Left lung (tissue), 4 donors: ENCODE measurements at regions not wholly inside any gene's neighbourhood (a gene's known extent, or its start where the extent isn't known, plus 50 kb on each side); places are given as distances from the start of the nearest gene placed in this dataset.
"Not testable (repeated sequence)": the region's sequence is repeated elsewhere in the genome, so short reads cannot be mapped to it uniquely, and the experiment has no call there.

Experiments used
- ATAC-seq: fragments of 200-7000 bp; cut with Tn5 transposase; one replicate; pipeline ENCODE4 v1.9.1; 2020; ENCODE audit warnings: moderate library complexity
- DNase-seq, 4 donors: peaks; one replicate each; pipeline ENCODE4 v3.0.0-alpha.2; 2013 to 2020
- H3K27ac ChIP-seq, 2 donors: fragments of 200-600 bp; sonication (generic) in 1 of 2; one replicate each; pipeline versions ENCODE4 v1.5.0 to v1.8.0; 2020 to 2021
- H3K27me3 ChIP-seq, 2 donors: fragments of 200-600 bp; sonication (generic) in 1 of 2; one replicate each; pipeline versions ENCODE4 v1.5.0 to v1.8.0; 2020 to 2021
- H3K36me3 ChIP-seq, 2 donors: fragments of 200-600 bp; sonication (generic) in 1 of 2; one replicate each; pipeline versions ENCODE4 v1.5.0 to v1.8.0; 2020 to 2021
- H3K4me1 ChIP-seq, 2 donors: fragments of 200-600 bp; one replicate each; pipeline ENCODE4 v1.8.0; 2021
- H3K4me3 ChIP-seq, 2 donors: fragments of 200-600 bp; sonication (generic) in 1 of 2; one replicate each; pipeline versions ENCODE4 v1.5.0 to v1.8.0; 2020 to 2021; ENCODE audit warnings: mild to moderate bottlenecking in 1 of 2
- H3K9me3 ChIP-seq, 2 donors: fragments of 200-600 bp; sonication (generic) in 1 of 2; one replicate each; pipeline versions ENCODE4 v1.5.0 to v1.8.0; 2020 to 2021
- intact Hi-C, 2 donors: fragments of 100-400 bp; cut with DNase I; formaldehyde crosslinking; loops; one replicate each; pipeline versions ENCODE4 v1.11.2 to v1.14.2; 2022
- TF ChIP-seq, protein P1 (sequence below), 2 donors: fragments of 200-600 bp; sonication (generic) in 1 of 2; IDR thresholded peaks; one replicate each; pipeline versions ENCODE4 v1.5.0 to v1.8.0; 2021; ENCODE audit warnings: antibody characterized with exemption in 2 of 2
- donor health status: DM: no; HTN: yes; CAD: no.
- donor health status: DM: no; HTN: no; CAD: no.

DNA sequence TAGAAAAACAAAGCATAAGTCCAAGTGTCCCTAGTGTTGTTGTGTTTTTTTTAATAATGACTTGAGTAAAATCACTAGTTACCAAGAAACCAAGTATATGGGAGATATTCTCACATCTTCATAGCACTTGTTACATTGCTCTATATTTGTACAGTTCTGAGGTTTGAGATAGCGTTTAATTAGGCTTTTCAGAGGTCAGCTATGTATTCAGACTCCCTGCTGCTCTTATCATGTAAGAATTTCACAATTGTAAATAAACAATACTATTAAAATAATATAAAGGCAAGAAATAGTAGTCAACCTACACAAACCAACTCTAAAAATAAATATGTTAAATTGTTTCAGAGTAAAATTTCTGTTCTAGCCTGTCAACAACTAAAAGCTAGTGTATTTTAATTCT is 761.9 kb upstream of the FAM174A start:
- Histone ChIP-seq H3K27ac (no peak overlapping the region), H3K36me3 (no peaks in the 10 kb centered on the region), H3K27me3 (no peaks in the 10 kb centered on the region), H3K4me3 (no peak overlapping the region), H3K4me1 (no peaks in the 10 kb centered on the region), H3K9me3 (no peaks in the 10 kb centered on the region)
- ATAC-seq (no peak), DNase-seq (no peak)
- TF ChIP-seq, protein P1, sequence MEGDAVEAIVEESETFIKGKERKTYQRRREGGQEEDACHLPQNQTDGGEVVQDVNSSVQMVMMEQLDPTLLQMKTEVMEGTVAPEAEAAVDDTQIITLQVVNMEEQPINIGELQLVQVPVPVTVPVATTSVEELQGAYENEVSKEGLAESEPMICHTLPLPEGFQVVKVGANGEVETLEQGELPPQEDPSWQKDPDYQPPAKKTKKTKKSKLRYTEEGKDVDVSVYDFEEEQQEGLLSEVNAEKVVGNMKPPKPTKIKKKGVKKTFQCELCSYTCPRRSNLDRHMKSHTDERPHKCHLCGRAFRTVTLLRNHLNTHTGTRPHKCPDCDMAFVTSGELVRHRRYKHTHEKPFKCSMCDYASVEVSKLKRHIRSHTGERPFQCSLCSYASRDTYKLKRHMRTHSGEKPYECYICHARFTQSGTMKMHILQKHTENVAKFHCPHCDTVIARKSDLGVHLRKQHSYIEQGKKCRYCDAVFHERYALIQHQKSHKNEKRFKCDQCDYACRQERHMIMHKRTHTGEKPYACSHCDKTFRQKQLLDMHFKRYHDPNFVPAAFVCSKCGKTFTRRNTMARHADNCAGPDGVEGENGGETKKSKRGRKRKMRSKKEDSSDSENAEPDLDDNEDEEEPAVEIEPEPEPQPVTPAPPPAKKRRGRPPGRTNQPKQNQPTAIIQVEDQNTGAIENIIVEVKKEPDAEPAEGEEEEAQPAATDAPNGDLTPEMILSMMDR (IDR thresholded peaks at IDR 0.05), result no peak
- intact Hi-C loops, result no loop called here

DNA sequence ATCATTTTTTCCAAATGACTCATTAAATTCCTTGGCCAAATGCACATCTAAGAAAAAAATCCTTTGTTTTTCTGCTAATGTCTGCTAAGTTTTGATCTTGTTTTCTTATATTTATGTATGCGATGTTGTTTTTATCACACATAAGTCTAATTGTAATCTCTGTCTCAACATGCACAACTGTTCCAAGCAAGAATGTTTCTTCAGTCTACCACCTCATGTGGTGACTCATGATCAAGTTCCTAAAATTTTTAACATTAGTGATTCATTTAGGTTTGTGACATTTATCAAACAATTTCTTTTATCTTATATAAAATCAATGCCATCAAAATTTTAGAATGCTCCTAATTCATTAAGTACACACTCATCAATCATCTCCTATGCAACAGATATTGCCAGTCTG is 763.9 kb upstream of the FAM174A start:
- intact Hi-C loops, result no loop called here
- TF ChIP-seq, protein P1 (IDR thresholded peaks at IDR 0.05), result no peak
- ATAC-seq (no peak), DNase-seq (no peak)
- Histone ChIP-seq H3K27me3 (no peaks in the 10 kb centered on the region), H3K9me3 (no peaks in the 10 kb centered on the region), H3K27ac (no peak overlapping the region), H3K4me3 (no peak overlapping the region), H3K4me1 (no peaks in the 10 kb centered on the region), H3K36me3 (no peaks in the 10 kb centered on the region)

DNA sequence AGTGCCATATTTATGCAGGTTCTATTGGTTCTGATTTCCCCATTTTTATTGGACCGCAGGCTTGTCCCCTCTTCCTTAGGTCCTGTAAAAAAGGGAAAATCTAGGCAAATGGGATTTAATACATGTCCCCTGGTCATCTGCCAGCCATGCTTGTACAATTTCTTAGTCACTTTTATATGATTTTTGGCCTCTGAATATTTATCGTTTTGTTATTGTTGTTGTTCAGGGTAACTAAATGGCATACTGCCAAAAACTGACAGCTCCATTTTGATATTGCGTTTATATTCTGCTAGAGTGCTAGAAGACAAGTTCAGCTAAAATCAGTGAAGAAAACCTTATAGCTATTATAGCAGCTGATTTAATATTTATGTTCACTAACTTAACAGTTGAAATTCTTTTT is 770.2 kb upstream of the FAM174A start:
- TF ChIP-seq, protein P1 (IDR thresholded peaks at IDR 0.05), result no peak
- Histone ChIP-seq H3K27me3 (no peaks in the 10 kb centered on the region), H3K27ac (no peak overlapping the region), H3K4me3 (no peak overlapping the region), H3K36me3 (no peaks in the 10 kb centered on the region), H3K9me3 (peaks cover 0 to 4% of the 10 kb centered on the region in 2 donors), H3K4me1 (no peaks in the 10 kb centered on the region)
- intact Hi-C loops, result no loop called here
- DNase-seq, result peak in 2 of 4 donors; percentile 19 to 28
- ATAC-seq, result no peak

DNA sequence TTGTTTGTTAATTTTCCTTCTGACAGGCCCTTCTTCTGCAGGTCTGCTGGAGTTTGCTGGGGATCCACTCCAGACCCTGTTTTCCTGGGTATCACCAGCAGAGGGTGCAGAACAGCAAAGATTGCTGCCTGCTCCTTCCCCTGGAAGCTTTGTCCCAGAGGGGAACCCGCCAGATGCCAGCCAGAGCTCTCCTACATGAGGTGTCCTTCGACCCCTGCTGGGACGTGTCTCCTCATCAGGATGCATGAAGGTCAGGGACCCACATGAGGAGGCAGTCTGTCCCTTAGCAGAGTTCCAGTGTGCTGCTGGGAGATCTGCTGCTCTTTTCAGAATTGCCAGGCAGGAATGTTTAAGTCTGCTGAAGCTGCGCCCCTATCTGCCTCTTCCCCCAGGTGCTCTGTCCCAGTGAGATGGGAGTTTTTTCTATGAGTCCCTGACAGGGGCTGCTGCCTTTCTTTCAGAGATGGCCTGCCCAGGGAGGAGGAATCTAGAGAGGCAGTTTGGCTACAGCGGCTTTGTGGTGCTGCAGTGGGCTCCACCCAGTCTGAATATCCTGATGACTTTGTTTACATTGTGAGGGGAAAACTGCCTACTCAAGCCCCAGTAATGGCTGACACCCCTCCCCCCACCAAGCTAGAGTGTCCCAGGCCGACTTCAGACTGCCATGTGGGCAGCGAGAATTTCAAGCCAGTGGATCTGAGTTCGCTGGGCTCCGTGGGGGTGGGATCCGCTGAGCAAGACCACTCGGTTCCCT is 772.0 kb upstream of the FAM174A start:
- ATAC-seq (no peak), DNase-seq (no peak)
- no peaks in the 10 kb centered on the region for H3K27me3 ChIP-seq
- H3K4me3 ChIP-seq, result no peak overlapping the region
- no peaks in the 10 kb centered on the region for H3K4me1 ChIP-seq
- H3K36me3 ChIP-seq, result no peaks in the 10 kb centered on the region
- TF ChIP-seq, protein P1 (IDR thresholded peaks at IDR 0.05), result no peak
- H3K9me3 ChIP-seq, result peaks cover 0 to 10% of the 10 kb centered on the region in 2 donors
- H3K27ac ChIP-seq, result no peak overlapping the region
- intact Hi-C loops, result no loop called here

DNA sequence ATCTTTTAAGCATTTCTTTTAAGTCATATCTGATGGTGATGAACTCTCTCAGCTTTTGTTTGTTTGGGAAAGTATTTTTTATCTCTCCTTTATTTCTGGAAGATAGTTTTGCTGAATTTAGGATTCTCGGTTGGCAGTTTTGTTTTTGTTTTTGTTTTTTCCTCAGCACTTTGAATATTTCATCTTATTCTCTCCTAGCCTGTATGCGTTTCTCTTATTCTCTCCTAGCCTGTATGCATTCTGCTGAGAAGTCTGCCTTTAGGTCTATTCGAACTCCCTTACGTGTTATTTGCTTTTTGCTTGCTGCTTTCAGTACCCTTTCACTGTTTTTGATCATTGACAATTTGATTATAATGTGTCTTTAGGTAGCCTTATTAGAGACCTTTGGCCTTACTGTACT is 787.8 kb upstream of the FAM174A start:
- no peak for ATAC-seq
- Histone ChIP-seq H3K9me3 (peaks cover 0 to 14% of the 10 kb centered on the region in 2 donors), H3K4me3 (no peak overlapping the region), H3K36me3 (no peaks in the 10 kb centered on the region), H3K27me3 (no peaks in the 10 kb centered on the region), H3K27ac (no peak overlapping the region), H3K4me1 (no peaks in the 10 kb centered on the region)
- TF ChIP-seq, protein P1 (IDR thresholded peaks at IDR 0.05), result no peak
- no peak for DNase-seq
- intact Hi-C loops, result no loop called here

DNA sequence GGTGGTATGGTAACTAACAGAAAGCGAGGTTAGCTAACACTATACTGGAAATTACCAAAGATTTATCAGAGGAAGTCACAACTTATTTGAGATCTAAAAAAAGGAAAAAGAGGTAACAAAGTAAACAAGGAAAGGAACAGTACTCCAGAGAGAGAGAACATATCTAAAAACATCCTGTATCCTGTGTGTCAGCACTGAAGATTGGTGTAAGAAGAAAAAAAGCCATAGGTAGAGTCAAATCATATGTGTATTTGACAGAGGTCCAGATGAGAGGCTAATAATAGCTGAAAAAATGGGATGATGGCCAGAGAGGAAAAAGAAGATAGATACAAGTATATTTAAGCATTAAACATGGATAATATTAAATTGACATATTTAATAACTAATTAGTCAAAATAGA is 802.0 kb upstream of the FAM174A start:
- H3K27ac ChIP-seq, intact Hi-C loops, H3K36me3 ChIP-seq, ATAC-seq, H3K27me3 ChIP-seq, H3K4me1 ChIP-seq, H3K9me3 ChIP-seq, H3K4me3 ChIP-seq, DNase-seq: not testable (repeated sequence)

DNA sequence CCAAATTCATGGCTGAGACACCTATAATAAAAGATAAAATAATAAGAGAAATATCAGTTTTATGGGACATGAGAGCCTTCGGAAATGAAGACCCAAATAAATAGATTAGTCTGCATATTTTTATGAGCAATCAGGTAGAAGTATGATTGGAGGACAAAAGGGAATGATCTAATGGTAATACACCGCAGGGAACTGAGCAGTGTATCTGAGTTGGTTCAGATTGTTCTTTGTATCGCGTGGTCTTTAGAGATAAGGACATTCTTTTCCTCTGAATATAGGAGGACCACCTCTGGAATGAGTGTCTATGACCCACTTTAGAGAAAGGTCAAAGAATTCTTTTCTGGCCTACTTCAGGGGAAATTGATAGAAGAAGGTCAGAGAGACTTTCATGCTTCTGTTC is 801.8 kb upstream of the CHD1 start:
- ATAC-seq, H3K36me3 ChIP-seq, H3K4me3 ChIP-seq, H3K27me3 ChIP-seq, intact Hi-C loops, H3K9me3 ChIP-seq, H3K27ac ChIP-seq, DNase-seq, H3K4me1 ChIP-seq: not testable (repeated sequence)
